ENCODE measurements at regions not wholly inside any gene's neighbourhood (a gene's known extent, or its start where the extent isn't known, plus 50 kb on each side); places are given as distances from the start of the nearest gene placed in this dataset.

DNA sequence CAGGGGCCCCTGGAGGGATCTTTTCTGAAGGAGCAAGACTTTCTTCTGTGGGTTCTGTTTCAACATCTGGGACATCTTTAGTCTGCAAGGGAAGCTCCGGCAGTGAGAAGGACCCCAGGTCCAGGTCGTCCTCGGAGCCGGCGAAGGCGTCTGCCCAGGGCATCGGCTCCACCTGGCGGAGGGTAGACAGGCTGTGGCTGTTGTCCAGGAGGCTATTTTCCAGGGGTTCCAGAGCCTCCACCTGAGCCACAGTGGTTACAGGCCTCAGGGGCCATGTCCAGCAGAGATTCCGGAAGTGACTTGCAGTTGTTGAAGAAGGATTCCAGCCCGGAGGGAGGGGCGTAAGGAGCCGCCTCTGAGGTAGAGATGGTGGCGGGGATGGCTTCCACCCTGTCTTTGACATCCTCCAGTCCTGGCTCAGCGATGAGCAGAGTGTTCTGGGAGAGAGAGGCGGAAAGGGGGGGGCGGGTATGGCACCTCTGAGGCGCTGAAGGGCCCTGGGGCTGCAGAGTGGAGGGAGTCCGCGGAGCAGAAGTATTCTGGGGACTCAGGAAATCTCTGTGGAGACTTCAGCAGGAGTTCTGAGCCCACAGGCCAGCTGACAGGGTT, 891.3 kb upstream of the LRRTM1 start:
- no peak for ATAC-seq

DNA sequence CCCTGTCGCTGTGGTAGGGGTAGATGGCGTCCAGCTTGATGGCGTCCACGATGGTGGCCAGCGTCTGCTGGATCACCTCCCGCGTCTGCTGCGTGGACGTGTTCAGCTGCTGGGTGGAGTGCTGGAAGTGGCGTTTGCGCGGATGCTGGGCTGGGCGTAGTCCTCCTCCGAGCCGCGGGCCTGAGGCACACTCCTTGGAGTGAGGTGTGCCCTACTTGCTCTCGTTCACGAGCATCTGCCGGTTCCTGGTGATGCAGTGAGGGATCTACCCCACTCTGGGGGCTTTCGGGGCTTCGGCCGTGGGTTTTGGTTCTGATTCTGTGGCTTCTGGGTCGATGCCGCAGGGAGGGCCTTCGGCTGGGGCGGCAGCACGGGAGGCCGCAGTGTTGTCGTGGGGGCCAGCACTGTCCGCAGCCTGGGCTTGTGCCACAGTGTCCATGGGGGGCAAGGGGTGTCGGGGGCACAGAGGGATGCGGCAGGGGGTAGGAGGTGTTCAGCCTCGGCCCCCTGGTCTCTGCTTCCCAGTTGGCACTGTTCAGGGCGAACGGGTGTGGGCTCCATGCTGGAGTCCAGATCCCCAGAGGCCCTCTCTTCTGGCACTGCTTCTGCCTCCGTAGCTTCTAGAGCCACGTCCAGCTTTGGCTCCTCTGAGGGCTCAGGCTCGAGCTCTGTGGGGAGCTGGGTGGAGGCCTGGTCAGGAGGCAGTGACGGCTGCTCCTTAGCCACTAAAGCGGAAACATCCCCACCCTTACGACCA, 890.6 kb upstream of the LRRTM1 start:
- in situ Hi-C loops (cut with HindIII; ENCODE audit: low pct_unique_long_range_greater_than_20kb, low sequenced_read_pairs), result no loop called here
- H3K27me3 ChIP-seq (ENCODE audit: control insufficient read depth, insufficient read depth, low read length), result no peaks in the 10 kb centered on the region
- POLR2A ChIA-PET, result no interaction called here
- H3K27ac ChIP-seq (ENCODE audit: low read length), result no peak overlapping the region
- CTCF ChIA-PET, result no interaction called here
- H3K36me3 ChIP-seq (ENCODE audit: control insufficient read depth, insufficient read depth, low read length), result no peaks in the 10 kb centered on the region
- TF ChIP-seq, protein P1, sequence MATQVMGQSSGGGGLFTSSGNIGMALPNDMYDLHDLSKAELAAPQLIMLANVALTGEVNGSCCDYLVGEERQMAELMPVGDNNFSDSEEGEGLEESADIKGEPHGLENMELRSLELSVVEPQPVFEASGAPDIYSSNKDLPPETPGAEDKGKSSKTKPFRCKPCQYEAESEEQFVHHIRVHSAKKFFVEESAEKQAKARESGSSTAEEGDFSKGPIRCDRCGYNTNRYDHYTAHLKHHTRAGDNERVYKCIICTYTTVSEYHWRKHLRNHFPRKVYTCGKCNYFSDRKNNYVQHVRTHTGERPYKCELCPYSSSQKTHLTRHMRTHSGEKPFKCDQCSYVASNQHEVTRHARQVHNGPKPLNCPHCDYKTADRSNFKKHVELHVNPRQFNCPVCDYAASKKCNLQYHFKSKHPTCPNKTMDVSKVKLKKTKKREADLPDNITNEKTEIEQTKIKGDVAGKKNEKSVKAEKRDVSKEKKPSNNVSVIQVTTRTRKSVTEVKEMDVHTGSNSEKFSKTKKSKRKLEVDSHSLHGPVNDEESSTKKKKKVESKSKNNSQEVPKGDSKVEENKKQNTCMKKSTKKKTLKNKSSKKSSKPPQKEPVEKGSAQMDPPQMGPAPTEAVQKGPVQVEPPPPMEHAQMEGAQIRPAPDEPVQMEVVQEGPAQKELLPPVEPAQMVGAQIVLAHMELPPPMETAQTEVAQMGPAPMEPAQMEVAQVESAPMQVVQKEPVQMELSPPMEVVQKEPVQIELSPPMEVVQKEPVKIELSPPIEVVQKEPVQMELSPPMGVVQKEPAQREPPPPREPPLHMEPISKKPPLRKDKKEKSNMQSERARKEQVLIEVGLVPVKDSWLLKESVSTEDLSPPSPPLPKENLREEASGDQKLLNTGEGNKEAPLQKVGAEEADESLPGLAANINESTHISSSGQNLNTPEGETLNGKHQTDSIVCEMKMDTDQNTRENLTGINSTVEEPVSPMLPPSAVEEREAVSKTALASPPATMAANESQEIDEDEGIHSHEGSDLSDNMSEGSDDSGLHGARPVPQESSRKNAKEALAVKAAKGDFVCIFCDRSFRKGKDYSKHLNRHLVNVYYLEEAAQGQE (IDR thresholded peaks at IDR 0.05; ENCODE audit: insufficient read depth in 1 of 2, low read depth in 2 of 2, low read length in 1 of 2), result no peak
- no peak for TF ChIP-seq TCF7L2 (IDR thresholded peaks at IDR 0.05; ENCODE audit: low read depth, low read length)
- TF ChIP-seq POLR2AphosphoS5 (IDR thresholded peaks at IDR 0.05; ENCODE audit: low read depth, low read length), result no peak
- TF ChIP-seq, protein P2, sequence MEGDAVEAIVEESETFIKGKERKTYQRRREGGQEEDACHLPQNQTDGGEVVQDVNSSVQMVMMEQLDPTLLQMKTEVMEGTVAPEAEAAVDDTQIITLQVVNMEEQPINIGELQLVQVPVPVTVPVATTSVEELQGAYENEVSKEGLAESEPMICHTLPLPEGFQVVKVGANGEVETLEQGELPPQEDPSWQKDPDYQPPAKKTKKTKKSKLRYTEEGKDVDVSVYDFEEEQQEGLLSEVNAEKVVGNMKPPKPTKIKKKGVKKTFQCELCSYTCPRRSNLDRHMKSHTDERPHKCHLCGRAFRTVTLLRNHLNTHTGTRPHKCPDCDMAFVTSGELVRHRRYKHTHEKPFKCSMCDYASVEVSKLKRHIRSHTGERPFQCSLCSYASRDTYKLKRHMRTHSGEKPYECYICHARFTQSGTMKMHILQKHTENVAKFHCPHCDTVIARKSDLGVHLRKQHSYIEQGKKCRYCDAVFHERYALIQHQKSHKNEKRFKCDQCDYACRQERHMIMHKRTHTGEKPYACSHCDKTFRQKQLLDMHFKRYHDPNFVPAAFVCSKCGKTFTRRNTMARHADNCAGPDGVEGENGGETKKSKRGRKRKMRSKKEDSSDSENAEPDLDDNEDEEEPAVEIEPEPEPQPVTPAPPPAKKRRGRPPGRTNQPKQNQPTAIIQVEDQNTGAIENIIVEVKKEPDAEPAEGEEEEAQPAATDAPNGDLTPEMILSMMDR (IDR thresholded peaks at IDR 0.05), result no peak
- no peak for TF ChIP-seq SIN3A (IDR thresholded peaks at IDR 0.05; ENCODE audit: borderline replicate concordance, insufficient read depth, low read depth, low read length)
- BruUV-seq (replicated peaks), result no TSS peak
- H3K4me3 ChIP-seq (ENCODE audit: low read depth in 2 of 2, low read length in 2 of 2), result no peak overlapping the region
- no peaks in the 10 kb centered on the region for H3K9me3 ChIP-seq (ENCODE audit: control insufficient read depth, insufficient read depth, low read depth, low read length)
- ATAC-seq, result no peak
- intact Hi-C loops (cut with micrococcal nuclease; ENCODE audit: unreplicated experiment), result no loop called here
- DNase-seq (ENCODE audit: low read depth, low spot score), result no peak
- no peaks in the 10 kb centered on the region for H3K4me1 ChIP-seq (ENCODE audit: control insufficient read depth, insufficient read depth, low read length)

More for the DNA sequence above, 891.3 kb upstream of the LRRTM1 start:
- DNase-seq (ENCODE audit: low read depth, low spot score), result no peak
- CTCF ChIA-PET, result no interaction called here
- POLR2A ChIA-PET, result no interaction called here
- intact Hi-C loops (cut with micrococcal nuclease; ENCODE audit: unreplicated experiment) (no loop called here), in situ Hi-C loops (cut with HindIII; ENCODE audit: low pct_unique_long_range_greater_than_20kb, low sequenced_read_pairs) (no loop called here)
- no TSS peak for BruUV-seq (replicated peaks)
- TF ChIP-seq SIN3A (IDR thresholded peaks at IDR 0.05; ENCODE audit: borderline replicate concordance, insufficient read depth, low read depth, low read length), result no peak
- TF ChIP-seq, protein P2 (IDR thresholded peaks at IDR 0.05), result no peak
- TF ChIP-seq, protein P1 (IDR thresholded peaks at IDR 0.05; ENCODE audit: insufficient read depth in 1 of 2, low read depth in 2 of 2, low read length in 1 of 2), result no peak
- TF ChIP-seq POLR2AphosphoS5 (IDR thresholded peaks at IDR 0.05; ENCODE audit: low read depth, low read length), result no peak
- no peak for TF ChIP-seq TCF7L2 (IDR thresholded peaks at IDR 0.05; ENCODE audit: low read depth, low read length)
- Histone ChIP-seq H3K9me3 (ENCODE audit: control insufficient read depth, insufficient read depth, low read depth, low read length) (no peaks in the 10 kb centered on the region), H3K4me3 (ENCODE audit: low read depth in 2 of 2, low read length in 2 of 2) (no peak overlapping the region), H3K27ac (ENCODE audit: low read length) (no peak overlapping the region), H3K36me3 (ENCODE audit: control insufficient read depth, insufficient read depth, low read length) (no peaks in the 10 kb centered on the region), H3K4me1 (ENCODE audit: control insufficient read depth, insufficient read depth, low read length) (no peaks in the 10 kb centered on the region), H3K27me3 (ENCODE audit: control insufficient read depth, insufficient read depth, low read length) (no peaks in the 10 kb centered on the region)

Data from Panc1 (cell line).